DMS79 treated with DMSO at 0.1 percent for 48 hours (cell line): ENCODE measurements at regions not wholly inside any gene's neighbourhood (a gene's known extent, or its start where the extent isn't known, plus 50 kb on each side); places are given as distances from the start of the nearest gene placed in this dataset.
"Not testable (repeated sequence)": the region's sequence is repeated elsewhere in the genome, so short reads cannot be mapped to it uniquely, and the experiment has no call there.

Experiments
- DNase-seq: peaks from one replicate; lab custom pipeline; 2025; lab: John Stamatoyannopoulos, UW

DNA sequence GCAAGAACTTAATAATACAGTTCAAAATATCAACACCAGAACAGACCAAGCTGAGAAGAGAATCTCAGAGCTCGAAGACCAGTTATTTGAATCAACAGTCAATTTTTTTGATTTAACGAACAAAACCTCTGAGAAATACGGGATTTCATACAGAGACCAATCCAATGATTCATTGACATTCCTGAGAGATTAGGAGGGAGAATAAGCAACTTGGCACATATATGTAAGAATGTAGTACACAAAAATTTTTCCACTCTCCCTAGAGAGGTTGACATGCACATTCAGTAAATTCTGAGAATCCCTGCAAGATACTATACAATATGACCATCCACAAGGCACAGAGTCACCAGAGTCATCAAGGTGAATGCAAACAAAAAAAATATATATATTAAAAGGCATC is 1577.3 kb upstream of the C9orf72 start:
- no peak for DNase-seq

DNA sequence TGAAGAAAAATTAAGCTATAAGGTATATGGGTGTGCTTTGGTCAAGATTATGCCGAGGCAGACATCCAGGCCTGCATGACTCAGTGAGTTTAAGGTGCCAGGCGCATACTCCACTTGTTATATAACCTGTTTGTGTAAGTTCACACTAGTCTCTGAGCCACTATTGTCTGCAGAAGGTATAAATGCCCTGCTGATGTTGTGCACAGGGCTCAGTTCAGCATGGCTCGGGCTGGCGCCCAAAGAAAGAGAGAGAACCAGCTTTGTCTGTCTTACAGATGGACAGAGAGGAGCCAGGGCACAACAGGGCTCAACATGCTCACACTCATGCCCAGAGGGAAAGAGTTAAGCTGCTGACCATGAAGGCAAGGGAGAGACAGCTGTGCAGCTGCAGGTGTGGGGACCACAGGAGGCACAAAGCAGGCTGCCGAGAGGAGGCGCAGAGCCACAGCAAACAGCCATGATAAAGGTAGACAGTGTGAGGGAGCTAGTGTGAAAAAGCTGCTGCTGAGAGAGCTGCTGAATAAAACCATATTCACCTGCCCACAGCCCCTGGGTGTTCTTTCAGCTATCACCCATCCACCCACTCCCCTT is 1587.6 kb upstream of the C9orf72 start:
- no peak for DNase-seq

DNA sequence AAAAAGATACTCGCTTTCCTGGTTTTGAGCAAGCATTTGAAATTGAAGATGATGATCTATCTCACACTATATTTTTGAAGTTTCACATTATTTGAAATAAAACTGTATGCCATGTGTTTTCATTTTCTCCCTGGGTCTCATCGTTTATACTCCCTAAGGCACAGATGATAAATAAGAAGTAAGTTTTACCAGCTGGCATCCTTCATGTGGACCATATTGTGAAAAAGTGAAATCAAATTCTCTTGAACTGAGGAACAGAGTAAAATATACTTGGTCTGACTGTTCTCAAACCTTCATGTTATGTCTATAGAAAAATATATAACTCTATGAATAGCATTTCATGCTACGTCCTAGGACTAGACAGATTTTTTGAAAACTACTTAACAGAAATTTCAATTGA is 1600.9 kb upstream of the C9orf72 start:
- DNase-seq, result no peak

DNA sequence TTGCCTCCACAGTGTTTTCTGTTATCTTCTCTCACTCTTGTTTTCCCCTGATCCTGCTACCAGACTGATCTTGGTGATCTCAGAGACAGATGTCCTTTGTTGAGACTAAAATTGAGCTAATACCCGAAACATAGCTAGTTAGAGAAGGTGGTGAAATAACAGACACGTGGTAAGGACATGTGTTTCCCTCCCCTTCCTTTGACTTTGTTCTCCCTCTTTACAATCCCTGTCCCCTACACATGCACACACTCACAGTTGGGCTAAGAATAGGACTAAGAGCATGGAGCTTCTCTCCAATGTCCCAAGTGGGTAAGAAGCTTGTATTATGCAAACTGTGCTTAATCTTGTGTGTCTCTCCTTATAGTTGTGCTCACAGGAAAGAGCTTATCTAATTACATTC is 1603.0 kb upstream of the C9orf72 start:
- no peak for DNase-seq

DNA sequence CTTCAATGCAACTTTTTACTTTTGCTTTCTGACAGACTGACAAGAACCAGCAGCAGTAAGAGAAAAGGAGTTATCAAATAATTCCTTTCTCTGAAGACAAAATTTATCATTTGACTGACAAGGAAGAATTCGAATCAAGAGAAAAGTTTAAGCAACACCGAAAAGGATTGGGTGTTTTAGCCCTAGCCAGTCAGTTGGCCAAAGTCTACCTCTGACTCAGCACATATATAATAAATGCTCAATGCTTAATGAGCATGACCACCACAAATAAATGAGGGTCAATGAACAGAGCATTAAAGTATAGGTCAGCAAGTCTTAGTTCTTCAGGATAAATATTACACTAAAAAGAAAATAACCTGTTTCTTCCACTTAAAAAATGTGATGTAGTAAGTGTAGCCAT is 1603.5 kb upstream of the C9orf72 start:
- DNase-seq, result no peak

DNA sequence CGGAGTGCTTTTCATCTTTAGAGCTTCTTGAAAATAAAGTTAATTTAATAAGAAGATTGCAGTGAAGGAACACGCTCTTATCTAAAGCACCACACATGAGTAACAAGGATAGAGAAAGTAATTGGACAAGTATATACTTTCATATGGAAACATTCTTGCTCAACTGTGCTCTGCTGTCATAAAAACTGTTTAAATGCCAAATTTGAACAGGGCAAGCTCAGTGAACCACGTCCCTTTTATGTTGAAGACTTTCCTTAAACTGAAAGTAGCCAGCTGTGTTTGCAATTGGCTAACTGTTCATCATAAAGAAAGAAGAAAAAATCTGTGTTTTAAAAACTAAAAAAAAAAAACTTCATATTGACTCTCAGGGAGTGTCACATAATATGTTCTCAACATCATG is 1610.7 kb upstream of the C9orf72 start:
- DNase-seq, result no peak

DNA sequence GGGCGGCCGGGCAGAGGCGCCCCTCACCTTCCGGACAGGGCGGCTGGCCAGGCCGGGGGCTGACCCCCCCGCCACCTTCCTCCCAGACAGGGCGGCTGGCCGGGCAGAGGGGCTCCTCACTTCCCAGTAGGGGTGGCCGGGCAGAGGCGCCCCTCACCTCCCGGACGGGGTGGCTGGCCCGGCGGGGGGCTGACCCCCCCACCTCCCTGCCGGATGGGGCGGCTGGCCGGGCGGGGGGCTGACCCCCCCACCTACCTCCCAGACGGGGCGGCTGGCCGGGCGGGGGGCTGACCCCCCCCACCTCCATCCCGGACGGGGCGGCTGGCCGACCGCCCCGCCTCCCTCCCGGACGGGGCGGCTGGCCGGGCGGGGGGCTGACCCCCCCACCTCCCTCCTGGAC is 1615.5 kb upstream of the C9orf72 start:
- not testable (repeated sequence) for DNase-seq

- DNase-seq, result not testable (repeated sequence)
Measured at GRCh38 chr9:29189221-29189620, 1615.9 kb upstream of the C9orf72 start.

DNA sequence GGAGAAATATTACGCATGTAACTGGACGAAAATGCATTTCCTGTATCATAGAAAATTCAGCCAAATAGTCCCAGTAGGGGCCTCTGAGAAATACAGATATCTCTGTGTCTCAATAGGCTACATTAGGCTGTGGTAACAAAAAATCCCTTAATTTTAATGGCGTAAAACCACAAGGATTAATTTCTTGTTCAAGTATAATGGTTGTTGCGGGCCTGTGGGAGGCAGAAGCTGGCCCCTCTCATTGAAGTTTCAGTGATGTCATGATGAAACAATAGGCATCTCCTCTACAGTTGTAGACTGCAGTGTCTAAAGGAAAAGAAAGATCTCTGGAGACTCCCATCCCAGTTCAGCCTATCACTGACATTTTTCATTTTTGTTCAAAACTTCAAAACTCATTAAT is 1625.6 kb upstream of the C9orf72 start:
- DNase-seq, result no peak

- no peak for DNase-seq
Measured at GRCh38 chr9:29199975-29200374, 1626.7 kb upstream of the C9orf72 start.

GRCh38 chr9:29200650-29201049 is 1627.4 kb upstream of the C9orf72 start:
- DNase-seq, result no peak

- DNase-seq, result no peak
Measured at GRCh38 chr9:29203244-29203930, 1630.1 kb upstream of the C9orf72 start.

- no peak for DNase-seq
Measured at GRCh38 chr9:29208670-29209069, 1635.4 kb upstream of the C9orf72 start.

DNA sequence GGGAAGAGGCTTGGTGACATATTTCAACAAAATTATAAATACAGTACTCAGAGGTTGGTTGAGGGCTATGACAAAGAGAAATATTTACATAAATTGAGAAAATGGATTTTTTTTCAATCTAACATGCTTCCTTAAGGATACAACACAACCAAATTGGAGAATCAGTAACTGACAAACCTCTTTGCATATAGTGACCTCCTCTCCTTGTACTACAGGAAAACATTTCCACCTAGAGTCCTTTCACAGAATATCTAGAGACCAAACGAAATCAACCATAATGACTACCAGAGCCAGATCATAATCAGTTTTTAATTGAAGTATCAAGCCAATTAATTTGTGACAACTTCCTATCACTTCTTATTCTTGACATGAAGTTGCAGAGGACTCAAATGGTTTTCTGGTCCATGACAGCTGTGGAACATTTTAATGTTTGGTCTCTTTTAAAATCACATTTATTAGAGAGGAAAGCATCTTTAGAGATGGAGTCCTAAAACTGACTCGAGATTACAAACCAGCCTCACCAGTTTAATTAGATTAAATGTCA is 1636.5 kb upstream of the C9orf72 start:
- DNase-seq, result no peak

DNA sequence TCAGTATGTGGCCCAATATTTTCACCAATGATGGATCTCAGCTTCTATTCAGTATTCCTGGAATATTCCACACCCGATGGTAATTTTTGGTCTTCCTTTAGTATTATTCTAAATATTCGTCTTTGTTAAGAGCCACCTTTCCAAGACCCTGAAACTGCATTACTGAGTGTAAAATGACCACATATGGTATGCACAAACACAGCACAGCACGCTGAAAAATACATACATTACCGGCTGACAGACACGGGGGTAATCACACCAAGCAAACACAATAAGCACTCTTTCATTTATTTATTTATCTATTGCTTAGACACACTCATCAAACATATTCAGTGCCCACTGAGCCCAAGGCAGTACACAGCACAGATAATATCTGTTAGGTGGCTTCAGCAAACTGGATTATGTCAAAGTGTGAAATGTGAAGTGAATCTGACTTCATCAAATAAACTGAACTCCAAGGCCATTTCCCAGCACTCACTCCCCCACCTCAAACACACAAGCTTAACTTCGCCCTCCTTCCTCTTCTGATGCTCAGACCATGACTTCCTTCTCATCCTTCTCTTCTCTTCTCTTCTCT is 1637.8 kb upstream of the C9orf72 start:
- no peak for DNase-seq

GRCh38 chr9:29211580-29212396 is 1638.5 kb upstream of the C9orf72 start:
- no peak for DNase-seq

DNA sequence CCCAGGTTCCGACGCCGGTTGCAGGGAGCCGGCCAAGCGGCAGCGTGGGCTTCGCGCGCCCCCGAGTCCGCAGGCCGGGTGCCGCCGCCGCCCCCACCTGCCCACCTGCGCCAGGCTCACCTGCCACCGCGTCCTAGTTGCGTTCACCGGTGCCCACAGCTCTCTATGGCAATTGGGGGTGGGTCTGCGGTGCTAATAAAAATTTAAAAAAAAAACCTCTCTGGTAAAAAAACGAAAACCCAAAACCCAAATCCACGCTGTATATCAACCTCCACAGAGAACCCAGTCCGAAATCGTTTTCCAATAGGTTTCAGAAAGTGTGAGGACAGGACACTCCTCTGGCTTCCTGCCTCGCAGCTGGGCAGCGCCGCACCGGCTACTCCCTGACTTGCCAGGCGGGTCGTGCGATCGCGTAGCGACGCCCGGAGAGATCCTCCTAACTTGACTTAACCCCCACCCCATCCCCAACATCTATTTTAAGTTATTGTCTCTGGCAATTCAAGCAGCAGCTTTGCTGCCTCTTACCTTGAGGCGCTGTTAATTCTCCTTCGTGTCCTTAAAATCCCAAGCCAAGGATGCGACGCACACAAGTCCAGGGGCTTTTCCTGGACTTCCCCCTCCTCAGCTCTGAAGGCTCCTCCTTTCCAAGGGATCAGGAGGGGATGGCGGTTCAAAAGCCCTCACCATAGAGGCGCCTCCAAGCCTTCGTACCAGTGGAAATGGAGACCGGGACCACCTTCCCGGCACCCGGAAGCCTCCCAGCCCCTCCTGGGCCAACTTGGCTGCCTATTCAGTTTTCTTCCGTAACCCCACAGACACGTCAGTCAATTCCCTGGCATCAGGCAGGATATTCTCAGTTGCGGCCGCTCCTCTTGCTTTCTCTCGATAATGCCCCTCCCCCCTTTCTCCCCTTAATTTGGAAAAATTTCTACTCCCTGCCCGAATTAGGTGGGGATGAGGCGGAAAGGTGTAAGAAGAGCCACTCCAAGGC is 1639.4 kb upstream of the C9orf72 start:
- no peak for DNase-seq

DNA sequence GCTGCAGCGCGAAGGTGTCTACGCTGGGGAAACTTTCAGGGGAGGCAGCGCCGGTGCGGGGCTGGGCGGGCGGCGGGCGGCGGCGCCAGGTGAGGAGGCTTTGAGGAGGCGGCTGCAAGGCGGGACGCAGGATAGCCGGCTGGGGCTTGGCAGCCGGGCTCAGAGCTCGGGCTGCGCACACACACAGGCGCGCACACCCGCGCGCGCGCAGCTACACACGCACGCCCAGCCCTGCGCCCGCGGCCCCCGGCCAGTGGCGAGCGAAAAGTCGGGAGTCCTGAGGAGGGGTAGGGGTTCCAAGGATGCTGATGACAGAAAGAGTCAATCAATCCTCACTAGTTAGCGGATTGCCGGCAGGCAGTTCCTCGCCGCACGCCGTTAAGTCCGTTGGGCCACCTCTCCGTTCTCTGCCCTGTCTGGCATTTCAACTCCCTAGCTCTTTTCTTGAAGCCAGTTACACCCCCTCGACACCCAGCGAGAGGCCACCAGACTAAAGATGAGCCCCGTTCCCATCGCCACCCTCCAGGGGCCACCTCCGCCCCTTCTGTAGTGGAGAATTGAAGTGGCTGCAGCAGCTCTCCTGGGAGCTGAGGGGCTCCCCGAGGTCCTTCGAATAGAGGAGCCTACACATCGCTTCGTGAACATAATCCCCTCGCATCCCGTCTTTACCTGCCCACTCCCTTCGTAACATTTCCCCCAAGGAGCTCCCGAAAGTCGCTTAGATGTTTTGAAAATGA is 1640.3 kb upstream of the C9orf72 start, which contains the start of gene LINGO2:
Gene LINGO2, minus strand, starts transcription at position 185 of the 737 bp plus-strand sequence.
- DNase-seq, result no peak

DNA sequence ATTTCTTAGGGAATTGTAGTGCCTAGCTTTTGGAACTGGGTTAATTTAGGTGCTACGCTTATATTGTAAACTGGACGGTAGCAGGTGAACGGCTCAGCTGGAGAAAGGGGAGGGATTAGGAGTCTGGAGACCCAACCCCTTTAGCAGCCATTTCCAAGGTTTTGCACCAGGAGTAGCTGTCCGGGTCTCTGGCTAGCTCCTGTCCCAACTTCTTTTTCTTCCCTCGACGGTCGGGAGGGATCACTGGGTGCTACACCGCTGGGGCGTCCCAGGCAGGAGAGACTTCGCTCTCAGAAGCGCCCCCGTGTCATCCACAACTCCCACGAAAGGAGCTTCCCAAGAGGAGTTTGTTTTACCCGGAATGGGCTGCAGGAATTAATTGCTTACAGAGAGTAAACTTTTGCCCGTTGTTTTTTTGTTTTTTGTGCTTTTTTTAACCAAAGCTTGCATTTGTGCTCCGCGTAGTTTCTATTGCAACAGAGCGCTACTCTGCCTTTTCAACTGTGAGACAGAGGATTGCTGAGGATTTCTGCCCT is 1640.9 kb upstream of the C9orf72 start:
- no peak for DNase-seq

GRCh38 chr9:29214690-29215253 is 1641.5 kb upstream of the C9orf72 start:
- no peak for DNase-seq
